Liver (tissue), 8 donors: ENCODE measurements at regions not wholly inside any gene's neighbourhood (a gene's known extent, or its start where the extent isn't known, plus 50 kb on each side); places are given as distances from the start of the nearest gene placed in this dataset.
"Not testable (repeated sequence)": the region's sequence is repeated elsewhere in the genome, so short reads cannot be mapped to it uniquely, and the experiment has no call there.

Experiments
- DNase-seq: peaks from one replicate; pipeline ENCODE4 v3.0.0-alpha.2; 2017; ENCODE audit warnings: low spot score
- H3K27ac ChIP-seq, 2 donors: one replicate each; pipeline ENCODE4 v1.7.0; 2013; ENCODE audit warnings: inconsistent platforms in 2 of 2, low read length in 2 of 2, control low read depth in 1 of 2, low read depth in 1 of 2, mild to moderate bottlenecking in 1 of 2
- H3K27me3 ChIP-seq, 4 donors: one replicate each; pipeline versions ENCODE4 v1.6.1 to v1.7.0; 2013; ENCODE audit warnings: low read length in 3 of 4, inconsistent platforms in 1 of 4, mild to moderate bottlenecking in 1 of 4, moderate library complexity in 1 of 4; ENCODE audit not compliant: control insufficient read depth in 4 of 4, insufficient read depth in 4 of 4
- H3K36me3 ChIP-seq, 4 donors: one replicate each; pipeline versions ENCODE4 v1.6.1 to v1.7.0; 2013; ENCODE audit warnings: low read length in 3 of 4, mild to moderate bottlenecking in 3 of 4, low read depth in 1 of 4, moderate library complexity in 1 of 4; ENCODE audit not compliant: control insufficient read depth in 4 of 4, insufficient read depth in 3 of 4
- H3K4me1 ChIP-seq, 4 donors: one replicate each; pipeline versions ENCODE4 v1.6.1 to v1.7.0; 2013; ENCODE audit warnings: low read length in 3 of 4, mild to moderate bottlenecking in 3 of 4, moderate library complexity in 1 of 4; ENCODE audit not compliant: control insufficient read depth in 4 of 4, insufficient read depth in 4 of 4
- H3K4me3 ChIP-seq, 3 donors: one replicate each; pipeline versions ENCODE4 v1.6.1 to v1.7.0; 2013; ENCODE audit warnings: low read length in 3 of 3, control low read depth in 1 of 3, low read depth in 1 of 3, mild to moderate bottlenecking in 1 of 3
- H3K9ac ChIP-seq, 2 donors: one replicate each; pipeline ENCODE4 v1.7.0; 2013; ENCODE audit warnings: low read length in 2 of 2, mild to moderate bottlenecking in 2 of 2, moderate library complexity in 2 of 2, control low read depth in 1 of 2, low read depth in 1 of 2
- H3K9me3 ChIP-seq, 4 donors: one replicate each; pipeline versions ENCODE4 v1.6.1 to v1.7.0; 2013; ENCODE audit warnings: low read length in 3 of 4; ENCODE audit not compliant: control insufficient read depth in 4 of 4
- ATF3 ChIP-seq: IDR thresholded peaks from 2 replicates; pipeline ENCODE4 v1.6.1; 2016; ENCODE audit warnings: antibody characterized with exemption
- CTCF ChIP-seq: fragments of 150-350 bp; IDR thresholded peaks from 2 replicates; pipeline ENCODE4 v1.5.1; 2017; ENCODE audit warnings: improper control_type of control experiment, low read depth, low read length; ENCODE audit not compliant: missing input control
- EGR1 ChIP-seq, 2 donors: IDR thresholded peaks; 2 replicates each; pipeline ENCODE4 v1.6.1; 2016 to 2018; ENCODE audit warnings: antibody characterized with exemption in 2 of 2, low read depth in 2 of 2
- FOXA1 ChIP-seq: IDR thresholded peaks from 2 replicates; pipeline ENCODE4 v1.6.1; 2016; ENCODE audit warnings: antibody characterized with exemption
- FOXA2 ChIP-seq: IDR thresholded peaks from 2 replicates; pipeline ENCODE4 v1.6.1; 2016; ENCODE audit warnings: antibody characterized with exemption
- GABPA ChIP-seq, 2 donors: IDR thresholded peaks in 1 of 2; conservative IDR thresholded peaks in 1 of 2; 2 replicates each; pipeline ENCODE4 v1.6.1; 2016; ENCODE audit warnings: antibody characterized with exemption in 2 of 2, mild to moderate bottlenecking in 1 of 2, moderate library complexity in 1 of 2
- HNF4A ChIP-seq, 2 donors: conservative IDR thresholded peaks; 2 replicates each; pipeline ENCODE4 v1.6.1; 2016; ENCODE audit warnings: antibody characterized with exemption in 2 of 2, mild to moderate bottlenecking in 2 of 2
- HNF4G ChIP-seq: IDR thresholded peaks from 2 replicates; pipeline ENCODE4 v1.6.1; 2016; ENCODE audit warnings: antibody characterized with exemption
- JUND ChIP-seq, 2 donors: IDR thresholded peaks; 2 replicates each; pipeline ENCODE4 v1.6.1; 2016; ENCODE audit warnings: antibody characterized with exemption in 2 of 2
- MAX ChIP-seq: IDR thresholded peaks from 2 replicates; pipeline ENCODE4 v1.6.1; 2016; ENCODE audit warnings: antibody characterized with exemption
- NR2F2 ChIP-seq: IDR thresholded peaks from 2 replicates; pipeline ENCODE4 v1.6.1; 2016; ENCODE audit warnings: antibody characterized with exemption
- RAD21 ChIP-seq, 2 donors: IDR thresholded peaks; 2 replicates each; pipeline ENCODE4 v1.6.1; 2016; ENCODE audit warnings: antibody characterized with exemption in 2 of 2, mild to moderate bottlenecking in 2 of 2
- REST ChIP-seq: IDR thresholded peaks from 2 replicates; pipeline ENCODE4 v1.6.1; 2016; ENCODE audit warnings: antibody characterized with exemption, mild to moderate bottlenecking
- RXRA ChIP-seq, 2 donors: IDR thresholded peaks; 2 replicates each; pipeline ENCODE4 v1.6.1; 2017 to 2018; ENCODE audit warnings: antibody characterized with exemption in 2 of 2, mild to moderate bottlenecking in 1 of 2
- SP1 ChIP-seq: IDR thresholded peaks from 2 replicates; pipeline ENCODE4 v1.6.1; 2018; ENCODE audit warnings: antibody characterized with exemption, mild to moderate bottlenecking
- TAF1 ChIP-seq: conservative IDR thresholded peaks from 2 replicates; pipeline ENCODE4 v1.6.1; 2016; ENCODE audit warnings: antibody characterized with exemption, mild to moderate bottlenecking
- YY1 ChIP-seq: IDR thresholded peaks from 2 replicates; pipeline ENCODE4 v1.6.1; 2016; ENCODE audit warnings: antibody characterized with exemption, mild to moderate bottlenecking
- ZBTB33 ChIP-seq: IDR thresholded peaks from 2 replicates; pipeline ENCODE4 v1.6.1; 2016; ENCODE audit warnings: antibody characterized with exemption
- WGBS: extraction: QIAGEN DNeasy Blood & Tissue Kit; methylation state at CpG from one replicate; pipeline ENCODE4 v1.1.7; 2013; 5-methylcytosine and 5-hydroxymethylcytosine counted together
- donor health status: healthy.
- donor health status: healthy.
- donor health status: healthy.
- donor health status: healthy.
- donor health status: healthy.

- H3K27me3 ChIP-seq: peaks cover 0 to 3% (median 0%) of the 10 kb centered on the region in 4 donors
- H3K4me3 ChIP-seq: no peak overlapping the region
- no peaks in the 10 kb centered on the region for H3K4me1 ChIP-seq
- no peaks in the 10 kb centered on the region for H3K36me3 ChIP-seq
- no peak for DNase-seq
- no peak overlapping the region for H3K9ac ChIP-seq
- no peaks in the 10 kb centered on the region for H3K9me3 ChIP-seq
- TF ChIP-seq HNF4G (no peak), MAX (no peak), JUND (IDR thresholded peaks at IDR 0.05) (no peak), RXRA (IDR thresholded peaks at IDR 0.05) (no peak), HNF4A (conservative IDR thresholded peaks at IDR 0.05) (no peak), FOXA2 (no peak), NR2F2 (no peak), FOXA1 (no peak), ATF3 (no peak), TAF1 (no peak), SP1 (no peak), EGR1 (IDR thresholded peaks at IDR 0.05; ENCODE audit: low read depth in 2 of 2) (no peak), RAD21 (IDR thresholded peaks at IDR 0.05) (no peak), REST (no peak), CTCF (no peak), GABPA (IDR thresholded peaks at IDR 0.05 in 1 of 2, conservative IDR thresholded peaks at IDR 0.05 in 1 of 2) (no peak), ZBTB33 (no peak), YY1 (no peak)
- 89% methylated on average over 3 of the region's 3 CpGs for WGBS
- no peak overlapping the region for H3K27ac ChIP-seq
These were observed 141.0 kb downstream of the FZD1 start for GRCh38 chr7:91405092-91405788.

GRCh38 chr7:91405873-91406272 is 141.6 kb downstream of the FZD1 start:
- WGBS: 63% methylated on average over 1 of the region's 1 CpG
- H3K9ac ChIP-seq, H3K27me3 ChIP-seq, H3K9me3 ChIP-seq, H3K4me1 ChIP-seq, H3K4me3 ChIP-seq, DNase-seq, H3K27ac ChIP-seq, H3K36me3 ChIP-seq: not testable (repeated sequence)
